ENCODE measurements at regions not wholly inside any gene's neighbourhood (a gene's known extent, or its start where the extent isn't known, plus 50 kb on each side); places are given as distances from the start of the nearest gene placed in this dataset.

GRCh38 chr5:173538654-173539053 is 77.8 kb downstream of the BOD1 start:
- Histone ChIP-seq H3K36me3 (ENCODE audit: control insufficient read depth in 2 of 2, extremely low read depth in 1 of 2, insufficient read depth in 2 of 2, low read length in 2 of 2) (no peaks in the 10 kb centered on the region), H3K27ac (ENCODE audit: insufficient read depth, low read depth, low read length) (no peak overlapping the region), H3K27me3 (ENCODE audit: control insufficient read depth in 2 of 2, insufficient read depth in 2 of 2, low read length in 2 of 2) (no peaks in the 10 kb centered on the region), H3K4me2 (ENCODE audit: insufficient read depth, low read length) (no peak overlapping the region), H3K9me3 (replicated peaks; ENCODE audit: control insufficient read depth, insufficient read depth, low read length) (no peaks in the 10 kb centered on the region), H3K4me1 (ENCODE audit: control insufficient read depth, extremely low read depth, insufficient read depth, low read length) (no peaks in the 10 kb centered on the region), H4K20me1 (replicated peaks; ENCODE audit: control insufficient read depth, extremely low read depth, insufficient read depth, low read length) (no peaks in the 10 kb centered on the region), H3K79me2 (ENCODE audit: control insufficient read depth, insufficient read depth, low read length) (no peaks in the 10 kb centered on the region), H3K4me3 (replicated peaks in 1 of 3; ENCODE audit: insufficient read depth in 1 of 3, low read depth in 1 of 3, low read length in 3 of 3) (no peak overlapping the region), H3K9ac (replicated peaks; ENCODE audit: extremely low read depth, insufficient read depth, low read length) (no peak overlapping the region), H3K9me1 (replicated peaks; ENCODE audit: control insufficient read depth, extremely low read depth, insufficient read depth, low read length) (no peaks in the 10 kb centered on the region), H2AFZ (ENCODE audit: low read depth, low read length) (no peak overlapping the region)
- FAIRE-seq (no peak), DNase-seq (ENCODE audit: low read depth, low spot score) (no peak)
- POLR2A ChIA-PET: no interaction called here
- CTCF ChIA-PET: no interaction called here
- TF ChIP-seq CTCF (IDR thresholded peaks at IDR 0.05; ENCODE audit: extremely low read depth in 1 of 2, insufficient read depth in 1 of 2, low read depth in 1 of 2, low read length in 2 of 2) (no peak), GATA2 (IDR thresholded peaks at IDR 0.05; ENCODE audit: insufficient read depth, insufficient read length, low read depth, low read length) (no peak), MYC (IDR thresholded peaks at IDR 0.05; ENCODE audit: low read depth, low read length) (no peak), EZH2 (IDR thresholded peaks at IDR 0.05; ENCODE audit: borderline replicate concordance, low read depth, low read length, severe bottlenecking) (no peak), POLR2AphosphoS5 (IDR thresholded peaks at IDR 0.05; ENCODE audit: insufficient read depth, low read depth, low read length) (no peak), POLR2A (IDR thresholded peaks at IDR 0.05; ENCODE audit: low read depth, low read length) (no peak), JUN (IDR thresholded peaks at IDR 0.05; ENCODE audit: borderline replicate concordance, insufficient read depth, insufficient read length, low read depth) (no peak), MAX (IDR thresholded peaks at IDR 0.05; ENCODE audit: insufficient read depth, insufficient read length) (no peak), FOS (IDR thresholded peaks at IDR 0.05; ENCODE audit: borderline replicate concordance, insufficient read depth, low read length) (no peak)
- intact Hi-C loops (cut with micrococcal nuclease): no loop called here
- BruUV-seq (replicated peaks): no TSS peak
- dilution Hi-C loops (cut with MboI; ENCODE audit: extremely low pct_ligation_motif_present, low sequenced_read_pairs): no loop called here
